IPS-11a (cell line): ENCODE measurements at regions not wholly inside any gene's neighbourhood (a gene's known extent, or its start where the extent isn't known, plus 50 kb on each side); places are given as distances from the start of the nearest gene placed in this dataset.

Experiments used
- H3K4me3 ChIP-seq: one replicate; pipeline ENCODE4 v1.5.1; 2013; ENCODE audit warnings: low read depth, low read length, control low read depth

DNA sequence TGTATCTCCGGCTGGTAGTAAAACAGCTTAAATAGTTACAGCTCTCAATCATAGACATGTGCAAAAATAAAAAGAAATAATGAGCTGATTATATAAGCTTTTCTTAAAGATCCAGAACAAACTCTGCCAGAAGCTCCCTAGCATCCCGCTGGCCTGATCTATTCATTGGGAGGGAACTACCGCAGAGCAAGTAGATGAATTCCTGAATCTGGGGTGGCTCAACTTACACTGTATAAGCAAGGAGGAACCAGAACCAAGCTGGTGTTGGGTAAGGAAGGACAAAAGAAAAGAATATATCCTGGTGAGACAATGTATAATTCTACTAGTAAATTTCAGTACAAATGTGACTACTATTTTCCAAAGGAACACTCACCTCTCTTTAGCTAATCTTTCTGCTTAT lies 1122.2 kb downstream of the OLFM4 start:
- no peak overlapping the region for H3K4me3 ChIP-seq

GRCh38 chr13:54162069-54162468 lies 1133.5 kb downstream of the OLFM4 start:
- no peak overlapping the region for H3K4me3 ChIP-seq

- no peak overlapping the region for H3K4me3 ChIP-seq
Measured at GRCh38 chr13:54165581-54166215, 1137.1 kb downstream of the OLFM4 start.

GRCh38 chr13:54173996-54174395 lies 1145.4 kb downstream of the OLFM4 start:
- H3K4me3 ChIP-seq, result no peak overlapping the region

DNA sequence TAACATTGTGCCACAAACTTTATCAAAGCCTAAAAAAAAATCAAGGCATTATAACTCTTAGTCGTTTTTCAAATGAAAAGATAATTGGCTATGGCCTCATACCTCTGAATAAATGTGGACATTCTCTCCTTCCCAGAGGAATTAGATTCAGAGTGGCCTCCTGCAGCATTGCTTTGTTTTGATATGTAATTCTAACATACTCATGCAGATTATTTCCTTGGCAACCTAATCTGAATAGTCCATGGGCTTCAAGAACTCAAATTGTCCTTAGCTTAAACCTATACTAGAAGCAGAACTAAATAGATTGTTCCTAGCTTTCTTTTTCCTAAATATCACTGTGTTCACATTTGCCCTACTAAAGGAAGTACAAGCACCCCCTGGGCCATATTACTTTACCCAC lies 1146.9 kb downstream of the OLFM4 start:
- no peak overlapping the region for H3K4me3 ChIP-seq

- no peak overlapping the region for H3K4me3 ChIP-seq
Measured at GRCh38 chr13:54177466-54177865, 1148.9 kb downstream of the OLFM4 start.

GRCh38 chr13:54183166-54183565 lies 1154.6 kb downstream of the OLFM4 start:
- H3K4me3 ChIP-seq, result no peak overlapping the region

- H3K4me3 ChIP-seq, result no peak overlapping the region
Measured at GRCh38 chr13:54183728-54184127, 1155.1 kb downstream of the OLFM4 start.

GRCh38 chr13:54184576-54184975 lies 1156.0 kb downstream of the OLFM4 start:
- no peak overlapping the region for H3K4me3 ChIP-seq

DNA sequence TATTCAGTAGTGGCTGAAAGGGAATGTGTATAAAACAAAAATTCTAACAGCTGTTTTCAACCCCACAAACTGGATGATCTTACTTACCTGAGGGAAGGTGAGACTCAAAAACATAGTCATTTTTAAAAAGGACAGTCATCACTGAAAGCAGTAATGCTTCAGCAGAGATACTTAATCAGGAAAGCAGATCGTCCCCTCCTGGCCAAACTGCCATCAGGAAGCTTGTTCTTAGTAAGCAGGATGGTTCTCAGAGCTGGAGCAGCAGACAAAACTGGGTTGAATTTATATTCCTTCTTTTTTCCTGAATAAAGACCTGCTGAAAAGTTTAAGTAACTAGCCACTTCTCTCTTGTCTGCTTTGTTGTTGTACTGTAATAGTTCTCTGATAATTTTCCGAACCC lies 1156.5 kb downstream of the OLFM4 start:
- no peak overlapping the region for H3K4me3 ChIP-seq

- H3K4me3 ChIP-seq, result no peak overlapping the region
Measured at GRCh38 chr13:54185785-54186184, 1157.2 kb downstream of the OLFM4 start.

DNA sequence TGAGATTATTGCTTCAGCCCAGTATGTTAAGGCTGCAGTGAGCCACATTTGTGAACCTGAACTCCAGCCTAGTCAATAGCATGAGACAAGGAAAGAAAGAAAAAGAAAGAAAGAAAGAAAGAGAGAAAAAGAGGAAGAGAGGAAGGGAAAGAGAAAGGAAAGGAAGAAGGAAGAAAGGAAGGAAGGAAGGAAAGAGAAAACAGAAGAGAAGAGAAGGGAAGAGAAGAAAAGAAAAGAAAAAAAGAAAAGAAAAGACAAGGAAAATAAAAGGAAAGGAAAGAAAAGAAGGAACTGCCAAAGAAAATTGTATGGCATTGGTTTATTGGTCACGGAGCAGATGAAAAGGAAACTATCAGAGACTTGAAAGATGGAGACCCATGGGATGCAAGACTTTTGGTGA lies 1158.8 kb downstream of the OLFM4 start:
- no peak overlapping the region for H3K4me3 ChIP-seq

DNA sequence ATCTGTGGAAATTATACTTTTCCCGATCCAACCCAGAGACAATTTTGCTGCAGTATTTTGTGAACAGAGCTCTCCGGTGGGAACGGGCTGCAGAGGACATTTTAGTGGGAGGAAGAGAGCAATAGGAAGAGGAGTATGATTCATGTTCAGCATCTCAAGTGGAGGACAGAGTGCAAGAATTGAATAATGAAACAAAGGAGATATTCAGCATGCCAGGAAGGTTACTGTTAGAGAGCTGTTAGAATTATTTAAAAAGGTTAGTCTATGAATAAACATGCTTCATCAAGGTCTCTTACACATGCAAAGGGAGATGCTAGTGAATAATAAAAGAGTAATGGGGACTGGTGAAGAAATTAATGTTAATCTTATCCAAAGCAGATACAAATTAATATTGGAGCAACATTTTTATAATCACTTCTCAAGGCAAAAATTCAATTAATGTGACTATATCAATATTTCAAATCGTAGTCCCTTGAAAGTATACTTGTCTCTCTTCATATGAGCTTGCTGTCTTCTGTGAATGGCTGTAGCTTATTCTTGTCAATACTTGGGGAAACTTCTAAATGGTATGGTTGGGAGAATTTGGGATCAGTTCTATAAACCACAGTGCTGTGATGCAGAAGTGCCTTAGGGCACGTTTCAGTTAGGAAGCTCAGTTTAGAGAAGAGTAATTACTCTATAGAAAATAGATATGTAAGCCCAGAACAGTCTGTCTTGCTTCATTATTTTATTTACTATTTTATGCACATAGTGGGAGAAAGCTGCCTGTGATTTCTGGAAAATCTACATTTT lies 1165.8 kb downstream of the OLFM4 start:
- H3K4me3 ChIP-seq, result no peak overlapping the region

GRCh38 chr13:54196684-54197083 lies 1168.1 kb downstream of the OLFM4 start:
- H3K4me3 ChIP-seq, result no peak overlapping the region

DNA sequence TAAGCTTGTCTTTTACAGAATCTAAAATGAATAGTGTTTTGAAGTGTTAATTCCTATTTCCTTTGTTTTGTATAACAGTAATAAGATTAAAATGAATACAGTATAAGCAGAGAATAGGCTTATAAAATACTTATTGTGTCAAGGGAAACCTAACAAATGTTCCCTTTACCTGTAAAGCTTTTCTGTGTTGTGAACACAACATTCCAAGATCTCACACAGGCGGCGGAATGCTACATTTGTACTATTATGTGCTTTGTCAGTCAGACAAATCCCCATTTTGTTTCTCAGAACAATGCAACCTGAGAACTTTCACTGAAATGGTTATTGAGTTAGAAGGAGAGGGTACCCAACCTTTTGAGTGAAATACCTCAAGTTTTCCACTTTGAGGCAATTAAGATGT lies 1170.3 kb downstream of the OLFM4 start:
- no peak overlapping the region for H3K4me3 ChIP-seq

DNA sequence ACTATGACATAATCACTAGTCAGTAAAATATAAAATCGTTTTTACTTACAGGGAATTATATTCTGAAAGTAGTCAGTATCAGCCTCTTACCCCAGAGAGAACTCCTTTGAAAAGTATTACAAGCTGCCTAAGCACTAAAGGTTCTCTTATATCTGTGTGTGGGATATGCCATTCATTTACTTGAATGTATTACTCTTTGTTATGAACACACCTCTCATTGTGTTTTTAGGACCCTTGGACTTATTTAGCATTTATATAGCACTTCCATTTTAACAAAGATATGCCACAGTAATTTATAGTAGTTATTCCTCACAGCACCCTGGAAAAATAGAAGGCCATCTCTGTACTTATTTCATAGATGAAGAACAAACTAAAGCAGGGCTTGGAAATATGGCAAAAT lies 1178.0 kb downstream of the OLFM4 start:
- H3K4me3 ChIP-seq, result no peak overlapping the region

- H3K4me3 ChIP-seq, result no peak overlapping the region
Measured at GRCh38 chr13:54210397-54211049, 1181.9 kb downstream of the OLFM4 start.

- H3K4me3 ChIP-seq, result no peak overlapping the region
Measured at GRCh38 chr13:54216221-54216620, 1187.6 kb downstream of the OLFM4 start.

GRCh38 chr13:54226876-54227275 lies 1198.3 kb downstream of the OLFM4 start:
- H3K4me3 ChIP-seq, result no peak overlapping the region

DNA sequence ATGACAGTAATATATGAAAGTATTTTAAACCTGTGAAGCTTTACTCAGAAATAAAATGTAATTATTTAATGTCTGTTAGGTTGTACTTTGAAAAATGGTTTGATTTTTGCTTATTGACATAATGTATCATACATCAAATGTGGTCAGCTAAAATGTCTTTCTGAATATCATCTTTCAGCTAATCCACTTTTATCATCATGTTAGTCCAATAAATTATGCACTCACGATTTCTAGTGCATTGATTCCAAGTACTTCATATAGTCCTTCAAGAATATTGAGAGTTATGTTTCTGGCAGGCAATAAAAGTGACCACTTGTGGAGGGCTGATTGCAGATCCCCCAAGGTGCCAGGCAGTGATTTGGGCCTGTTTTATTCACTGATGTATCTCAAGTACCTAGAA lies 1204.1 kb downstream of the OLFM4 start:
- H3K4me3 ChIP-seq, result no peak overlapping the region

- no peak overlapping the region for H3K4me3 ChIP-seq
Measured at GRCh38 chr13:54234607-54235006, 1206.0 kb downstream of the OLFM4 start.

- H3K4me3 ChIP-seq, result no peak overlapping the region
Measured at GRCh38 chr13:54241719-54242118, 1213.1 kb downstream of the OLFM4 start.
